Stimulated activated CD8-positive, alpha-beta memory T cell treated with anti-CD3 and anti-CD28 coated beads, Interleukin-7, amount 100 ng/mL, for 4 hours (primary cell): ENCODE measurements at regions not wholly inside any gene's neighbourhood (a gene's known extent, or its start where the extent isn't known, plus 50 kb on each side); places are given as distances from the start of the nearest gene placed in this dataset.
"Not testable (repeated sequence)": the region's sequence is repeated elsewhere in the genome, so short reads cannot be mapped to it uniquely, and the experiment has no call there.

ENCODE experiments used
- DNase-seq, 2 donors: peaks; one replicate each; pipeline ENCODE4 v3.0.0-alpha.2; 2020; ENCODE audit warnings: low read depth in 2 of 2

DNA sequence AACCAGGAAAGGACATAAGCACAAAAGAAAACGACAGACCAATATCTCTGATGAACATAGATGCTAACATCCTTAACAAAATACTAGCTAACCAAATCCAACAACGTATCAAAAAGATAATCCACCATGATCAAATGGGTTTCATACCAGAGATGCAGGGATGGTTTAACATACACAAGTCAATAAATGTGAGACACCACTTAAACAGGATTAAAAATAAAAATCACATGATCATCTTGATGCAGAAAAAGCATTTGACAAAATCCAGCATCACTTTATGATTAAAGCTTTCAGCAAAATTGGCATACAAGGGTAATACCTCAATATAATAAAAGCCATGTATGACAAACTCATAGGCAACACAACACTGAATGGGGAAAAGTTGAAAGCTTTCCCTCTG lies 138.4 kb downstream of the ADCYAP1 start:
- not testable (repeated sequence) for DNase-seq

DNA sequence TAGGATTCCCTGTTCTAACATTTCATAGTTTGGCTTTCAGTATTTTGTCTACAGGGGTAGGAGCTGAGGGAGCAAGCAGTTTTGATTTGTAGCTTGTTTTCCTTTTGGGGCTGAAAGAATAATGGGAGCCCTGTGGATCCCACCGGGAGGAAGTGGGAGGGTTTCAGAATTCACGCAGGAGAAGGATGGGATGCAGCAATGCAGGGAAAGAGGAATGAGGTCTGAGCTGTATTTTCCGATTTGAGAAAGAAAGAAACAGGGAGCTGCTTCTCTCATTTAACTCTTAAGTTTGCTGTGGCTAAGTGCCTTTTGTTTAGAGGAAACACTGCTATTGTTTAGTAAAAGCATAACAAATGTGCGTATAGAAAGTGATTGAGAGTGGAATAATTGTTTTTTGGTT lies 141.0 kb downstream of the ADCYAP1 start:
- DNase-seq = no peak

DNA sequence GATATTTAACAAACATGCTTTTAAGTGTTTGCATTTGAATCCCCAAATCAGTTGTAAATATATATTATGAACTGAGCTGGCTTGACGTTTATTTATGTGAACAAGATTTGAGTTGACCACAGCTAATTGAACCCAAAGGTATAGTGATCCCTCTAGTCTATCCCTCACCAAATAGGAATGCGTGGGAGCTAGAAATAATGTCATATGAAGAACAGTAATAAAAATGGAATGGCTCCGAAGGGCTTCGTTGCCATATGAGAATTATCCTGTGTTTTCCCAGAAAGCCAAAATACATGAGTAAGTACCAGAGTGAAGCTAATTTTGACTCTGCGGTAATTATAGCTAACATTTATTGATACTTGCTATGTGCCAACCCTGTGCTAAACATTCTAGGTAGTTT lies 142.7 kb downstream of the ADCYAP1 start:
- DNase-seq = no peak

DNA sequence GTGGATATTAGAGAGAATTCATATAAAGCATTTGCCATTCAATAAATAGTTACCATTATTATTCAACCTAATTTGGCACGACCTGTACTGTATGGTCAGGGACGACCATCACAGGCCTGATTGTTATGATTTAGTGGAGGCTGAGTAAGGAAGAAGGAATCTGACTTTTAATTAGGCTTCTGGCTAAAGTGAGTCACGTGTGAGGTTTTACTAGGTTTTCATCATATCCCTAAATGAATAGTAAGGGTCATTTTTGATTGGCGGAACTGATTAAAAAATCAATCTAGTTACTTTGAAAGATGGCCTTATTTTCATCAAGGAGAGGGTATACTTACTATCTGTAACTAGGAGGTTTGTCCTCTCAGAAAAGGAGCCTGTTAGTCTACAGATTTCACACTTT lies 143.4 kb downstream of the ADCYAP1 start:
- DNase-seq = no peak

DNA sequence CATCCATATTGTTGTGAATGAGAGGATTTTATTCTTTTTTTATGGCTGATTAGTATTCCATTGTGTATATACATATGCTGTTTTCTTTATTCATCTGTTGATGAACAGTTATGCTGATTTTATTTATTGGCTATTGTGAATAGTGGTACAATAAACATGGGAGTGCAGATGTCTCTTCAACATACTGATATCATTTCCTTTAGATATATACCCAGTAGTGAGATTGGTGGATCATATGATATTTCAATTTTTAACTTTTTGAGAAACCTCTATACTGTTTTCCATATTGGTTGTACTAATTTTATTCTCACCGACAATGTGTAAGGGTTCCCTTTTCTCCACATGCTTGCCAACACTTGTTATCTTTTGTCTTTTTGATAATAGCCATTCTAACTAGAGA lies 144.5 kb downstream of the ADCYAP1 start:
- DNase-seq = no peak

DNA sequence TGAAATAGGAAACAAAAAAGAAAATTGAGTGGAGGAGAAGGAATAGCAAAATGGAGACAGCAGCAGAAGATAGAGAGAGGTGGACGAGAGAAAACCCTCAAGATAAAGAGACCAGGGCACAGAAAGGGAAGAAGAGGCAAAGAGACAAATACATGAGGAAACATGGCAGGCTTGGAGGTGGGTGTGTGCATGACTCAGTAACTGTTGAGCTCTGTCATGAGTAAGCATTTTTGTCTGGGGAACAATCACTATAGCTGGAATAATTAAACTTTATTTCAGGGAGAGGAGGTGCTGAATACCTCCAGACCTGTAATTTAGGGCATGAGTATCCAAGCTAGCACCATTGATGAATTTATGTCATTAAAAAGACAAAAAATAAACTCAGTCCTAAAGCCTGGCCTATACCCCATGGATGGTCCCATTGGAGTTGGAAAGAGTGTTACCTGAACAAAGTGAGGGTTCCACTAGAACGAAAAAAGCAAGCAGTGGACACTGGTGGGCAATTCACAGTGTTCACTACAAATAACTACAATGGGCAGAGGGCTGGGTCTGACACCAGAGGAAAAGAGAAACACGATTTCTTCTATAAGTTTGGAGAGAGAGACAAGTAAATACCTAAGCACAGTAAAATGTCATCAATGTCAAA lies 145.5 kb downstream of the ADCYAP1 start:
- DNase-seq = no peak

DNA sequence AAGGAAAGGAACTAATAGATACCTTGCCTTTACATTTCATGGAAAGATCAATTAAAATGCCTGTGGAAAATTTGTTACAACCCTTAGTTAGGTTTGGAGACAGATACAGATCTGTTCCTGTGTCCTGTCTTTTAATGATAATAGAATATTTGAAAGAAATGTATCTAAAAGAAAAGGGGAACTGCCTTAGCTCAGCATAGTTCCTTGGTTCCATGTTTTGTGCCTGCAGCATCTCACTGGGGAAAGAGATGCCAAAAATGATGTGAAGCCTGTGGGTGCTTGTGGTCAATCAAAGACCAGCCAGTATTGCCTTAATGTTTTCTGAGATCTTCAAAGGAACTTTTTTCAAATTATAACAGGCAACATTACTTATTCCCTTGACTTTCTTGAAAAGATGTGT lies 147.6 kb downstream of the ADCYAP1 start:
- DNase-seq = no peak

DNA sequence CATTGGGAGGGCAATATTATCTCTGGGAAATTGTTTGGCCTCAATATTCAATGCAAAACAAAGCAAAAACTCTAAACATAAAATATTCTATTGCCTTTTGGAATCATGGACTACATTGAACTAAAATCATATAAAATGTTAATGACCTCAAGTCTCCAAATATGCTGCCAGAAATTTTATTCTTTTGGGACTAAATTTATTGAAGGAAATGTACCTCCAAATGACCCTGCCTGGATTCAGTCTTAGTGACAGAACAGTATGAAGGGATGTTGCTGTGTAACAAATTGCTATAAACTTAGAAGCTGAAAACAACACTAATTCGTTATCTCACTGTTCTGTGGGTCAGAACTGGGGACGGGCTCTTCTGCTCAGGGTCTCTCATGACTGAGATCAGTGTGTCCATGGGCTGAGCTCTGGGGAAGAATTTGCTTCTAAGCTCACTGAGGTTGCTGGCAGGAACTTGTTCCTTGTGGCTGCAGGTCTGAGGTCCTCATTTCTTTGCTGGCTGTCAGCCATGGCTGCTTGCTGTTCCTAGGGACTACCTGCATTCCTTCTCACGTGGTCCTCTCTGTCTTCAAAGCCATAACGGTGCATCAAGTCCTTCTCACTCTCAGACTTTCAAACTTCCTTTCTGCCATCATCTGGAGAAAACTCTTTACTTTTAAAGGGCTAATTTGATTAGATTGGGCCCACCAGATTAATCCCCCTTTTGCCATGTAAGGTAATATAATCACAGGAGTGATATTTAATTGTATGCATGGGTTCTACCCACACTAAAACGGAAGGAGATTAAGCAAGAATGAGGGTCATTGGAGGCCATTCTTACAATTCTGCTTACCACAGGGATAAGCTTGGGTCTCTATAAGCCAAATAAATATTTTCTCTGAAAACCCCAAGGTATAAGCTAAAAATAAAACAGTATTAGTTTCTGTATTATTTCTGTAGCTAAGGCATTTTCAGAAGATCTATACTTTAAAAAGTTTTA lies 149.0 kb downstream of the ADCYAP1 start:
- no peak for DNase-seq

DNA sequence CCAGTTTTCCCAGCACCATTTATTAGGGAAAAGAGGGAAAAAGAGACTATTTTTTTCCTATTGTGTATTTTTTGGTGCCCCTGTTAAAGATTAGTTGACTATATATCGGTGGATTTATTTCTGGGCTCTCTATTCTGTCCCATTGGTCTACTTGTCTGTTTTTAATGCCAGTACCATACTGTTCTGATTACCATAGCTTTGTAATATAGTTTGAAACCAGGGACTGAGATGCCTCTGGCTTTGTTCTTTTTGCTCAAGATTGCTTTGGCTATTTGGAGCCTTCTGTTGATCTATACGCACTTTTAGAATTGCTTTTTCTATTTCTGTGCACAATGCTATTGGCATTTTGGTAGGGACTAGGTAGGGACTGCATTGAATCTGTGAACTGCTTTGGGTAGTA lies 151.7 kb downstream of the ADCYAP1 start:
- no peak for DNase-seq

DNA sequence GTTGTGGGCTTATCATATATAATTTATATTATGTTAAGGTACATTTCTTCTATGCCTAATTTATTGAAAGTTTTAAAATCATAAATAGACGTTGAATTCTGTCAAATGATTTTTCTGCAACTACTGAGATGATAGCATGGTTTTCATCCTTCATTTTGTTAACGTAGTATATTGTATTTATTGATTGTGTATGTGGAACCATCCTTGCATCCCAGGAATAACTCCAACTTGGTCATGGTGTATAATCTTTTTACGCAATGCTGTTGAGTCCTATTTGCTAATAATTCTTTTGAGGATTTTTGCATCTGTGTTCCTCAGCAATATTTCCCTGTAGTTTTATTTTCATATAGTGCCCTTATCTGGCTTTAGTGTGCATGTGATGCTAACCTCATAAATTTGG lies 152.7 kb downstream of the ADCYAP1 start:
- no peak for DNase-seq

DNA sequence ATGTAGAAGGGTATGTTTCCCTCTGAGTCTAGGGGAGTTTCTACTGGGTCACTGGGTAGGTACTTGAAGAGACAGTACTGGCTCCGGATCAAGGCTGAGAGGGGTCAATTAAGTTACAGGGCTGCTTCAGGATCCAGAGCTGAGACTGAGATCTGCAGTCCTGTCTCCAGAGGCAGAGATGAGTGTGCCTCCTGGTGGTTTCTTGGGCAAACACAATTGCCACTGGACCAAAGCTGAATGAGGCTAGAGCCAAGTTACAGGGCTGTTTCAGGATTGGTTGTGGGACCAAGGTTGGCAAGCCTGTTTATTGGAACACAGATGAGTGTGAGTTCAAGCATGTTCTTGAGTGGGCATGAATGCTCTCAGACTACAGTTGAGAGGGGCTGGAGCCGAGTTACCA lies 157.9 kb downstream of the ADCYAP1 start:
- DNase-seq = no peak

DNA sequence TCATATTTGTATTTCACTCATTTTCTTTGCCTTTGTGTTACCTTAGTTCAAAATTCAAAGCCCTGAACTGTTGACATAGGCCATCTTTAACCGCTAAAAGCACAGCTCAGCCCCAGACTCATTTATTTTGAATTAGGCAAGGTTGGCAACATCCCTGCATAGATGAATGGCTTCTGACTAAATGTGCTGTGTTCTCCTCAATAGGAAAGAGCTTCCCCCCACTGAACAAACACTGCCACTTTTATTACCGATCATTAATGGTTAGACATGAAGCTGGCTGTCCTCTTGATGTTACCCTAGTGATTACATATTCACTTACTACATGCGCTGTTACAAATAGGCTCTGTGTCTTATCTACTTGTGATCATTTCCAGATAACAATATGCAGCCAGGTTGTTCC lies 170.7 kb downstream of the ADCYAP1 start:
- DNase-seq = no peak

DNA sequence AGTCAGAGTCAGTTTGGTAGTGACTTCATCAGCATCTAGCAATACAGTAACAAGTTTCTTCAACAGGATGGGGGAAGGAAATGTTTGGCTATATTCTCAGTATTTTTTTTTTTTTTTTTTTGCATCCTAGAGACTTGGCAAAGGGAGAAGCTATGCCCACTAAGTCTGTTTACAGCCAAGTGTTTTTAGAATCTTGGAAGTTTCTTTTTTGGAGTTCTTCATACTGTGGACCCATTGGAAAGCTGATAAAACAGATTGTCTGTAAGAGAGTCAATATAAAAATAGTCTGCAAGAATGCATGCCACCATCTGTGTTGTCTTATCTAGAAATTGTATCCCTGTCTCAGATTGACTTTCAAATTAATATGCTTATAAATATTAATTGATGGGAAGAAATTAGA lies 171.2 kb downstream of the ADCYAP1 start:
- DNase-seq = no peak

DNA sequence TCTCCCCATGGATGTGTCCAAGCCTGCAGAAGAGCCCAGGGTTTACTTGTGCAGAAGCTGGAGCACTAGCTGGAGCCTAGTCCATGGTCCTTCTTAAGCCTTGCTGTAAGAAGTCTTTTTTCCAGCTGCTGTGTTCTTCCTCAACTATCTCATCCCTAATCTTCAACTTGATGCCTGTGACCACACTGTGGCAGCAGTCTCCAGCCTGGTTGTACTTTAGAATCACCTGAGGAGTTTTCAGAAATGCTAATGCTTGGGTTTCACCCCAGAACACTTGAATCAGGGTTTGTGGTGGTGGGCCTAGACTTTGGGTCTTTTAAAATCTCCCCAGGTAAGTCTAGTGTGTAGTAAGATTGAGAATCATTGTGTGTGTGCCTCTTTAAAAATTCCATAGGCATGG lies 173.6 kb downstream of the ADCYAP1 start:
- no peak for DNase-seq

DNA sequence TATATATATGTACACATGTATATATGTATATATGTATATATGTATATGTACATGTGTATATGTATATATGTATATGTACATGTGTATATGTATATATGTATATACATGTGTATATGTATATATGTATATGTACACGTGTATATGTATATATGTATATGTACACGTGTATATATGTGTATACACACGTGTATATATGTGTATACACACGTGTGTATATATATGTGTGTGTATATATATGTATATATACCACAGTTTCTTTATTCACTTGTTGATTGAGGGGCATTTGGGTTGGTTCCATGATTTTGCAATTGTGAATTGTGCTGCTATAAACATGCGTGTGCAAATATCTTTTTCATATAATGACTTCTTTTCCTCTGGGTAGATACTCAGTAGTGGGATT lies 179.0 kb downstream of the ADCYAP1 start:
- DNase-seq = not testable (repeated sequence)

DNA sequence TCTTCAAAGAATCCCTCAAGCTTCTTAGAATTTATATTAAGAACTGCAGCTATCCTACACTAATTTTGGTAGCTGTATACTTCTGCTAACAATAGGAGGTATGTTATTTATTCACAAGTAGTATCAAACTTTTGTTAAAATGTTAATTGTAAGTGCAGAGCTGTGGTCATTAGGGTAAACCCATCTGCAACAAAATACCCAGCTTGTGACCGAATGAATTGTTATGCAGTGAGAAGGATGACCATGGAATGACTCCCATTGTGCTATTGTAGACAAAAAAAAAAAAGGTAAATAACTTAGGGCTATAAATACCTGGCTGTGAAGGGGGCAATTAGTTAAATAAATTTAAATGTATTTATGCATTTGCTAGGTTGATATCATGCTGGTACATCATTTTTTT lies 186.1 kb downstream of the ADCYAP1 start:
- DNase-seq = no peak

DNA sequence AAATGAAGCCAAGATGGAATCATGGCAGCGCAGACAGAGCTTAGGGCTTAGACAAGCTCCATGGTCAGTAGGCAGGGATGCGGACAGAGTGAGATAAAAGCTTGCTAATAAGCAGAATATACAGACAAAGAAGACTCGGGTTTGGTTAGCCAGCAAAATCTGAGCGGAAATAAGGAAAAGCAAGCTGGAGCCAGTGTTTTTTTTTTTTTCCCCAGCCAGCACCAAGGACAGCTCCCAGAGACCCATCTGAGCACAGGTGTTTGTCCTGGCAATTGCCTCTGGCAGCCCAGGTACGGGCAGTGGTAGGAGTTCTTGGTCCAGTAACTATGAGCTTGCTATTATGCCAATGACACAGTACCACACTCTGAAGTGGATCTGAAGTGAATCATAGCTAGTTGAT lies 187.6 kb downstream of the ADCYAP1 start:
- DNase-seq = no peak

DNA sequence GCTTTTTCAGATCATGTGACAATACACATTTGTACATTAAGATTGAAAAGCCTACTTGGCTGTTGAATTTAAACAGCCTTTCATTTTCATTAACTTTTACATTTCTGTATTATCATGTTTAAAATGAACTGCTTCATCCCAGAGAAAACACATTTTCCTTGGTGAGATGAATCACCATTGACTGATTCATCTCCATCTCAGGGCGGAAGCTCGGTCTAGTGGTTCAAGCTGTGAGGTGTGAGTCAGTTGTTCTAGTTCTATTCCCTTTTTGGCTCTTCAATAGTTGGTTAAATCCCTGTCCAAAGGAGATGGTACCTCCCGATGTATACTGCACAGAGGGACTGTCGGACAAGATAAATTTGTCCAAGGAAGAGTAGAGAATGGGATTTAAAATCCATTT lies 189.7 kb downstream of the ADCYAP1 start:
- DNase-seq = no peak

DNA sequence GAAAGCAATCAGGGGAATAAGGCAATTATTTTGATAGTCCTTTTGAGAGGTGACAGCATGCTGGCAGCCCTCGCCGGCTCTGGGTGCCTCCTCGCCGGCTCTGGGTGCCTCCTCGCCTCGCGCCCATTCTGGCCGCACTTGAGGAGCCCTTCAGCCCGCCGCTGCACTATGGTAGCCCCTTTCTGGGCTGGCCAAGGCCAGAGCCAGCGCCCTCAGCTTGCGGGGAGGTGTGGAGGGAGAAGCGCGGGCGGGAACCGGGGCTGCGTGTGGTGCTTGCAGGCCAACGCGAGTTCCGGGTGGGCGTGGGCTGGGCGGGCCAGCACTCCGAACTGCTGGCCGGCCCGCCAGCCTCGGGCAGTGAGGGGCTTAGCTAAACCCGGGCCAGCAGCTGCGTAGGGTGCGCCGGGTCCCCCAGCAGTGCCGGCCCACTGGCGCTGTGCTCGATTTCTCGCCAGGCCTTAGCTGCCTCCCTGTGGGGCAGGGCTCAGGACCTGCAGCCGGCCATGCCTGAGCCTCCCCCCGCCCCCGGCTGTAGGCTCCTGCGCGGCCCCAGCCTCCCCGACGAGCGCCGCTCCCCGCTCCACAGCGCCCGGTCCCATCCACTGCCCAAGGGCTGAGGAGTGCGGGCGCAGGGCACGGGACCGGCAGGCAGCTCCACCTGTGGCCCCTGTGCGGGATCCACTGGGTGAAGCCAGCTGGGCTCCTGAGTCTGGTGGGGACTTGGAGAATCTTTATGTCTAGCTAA lies 193.5 kb downstream of the ADCYAP1 start:
- DNase-seq = not testable (repeated sequence)

DNA sequence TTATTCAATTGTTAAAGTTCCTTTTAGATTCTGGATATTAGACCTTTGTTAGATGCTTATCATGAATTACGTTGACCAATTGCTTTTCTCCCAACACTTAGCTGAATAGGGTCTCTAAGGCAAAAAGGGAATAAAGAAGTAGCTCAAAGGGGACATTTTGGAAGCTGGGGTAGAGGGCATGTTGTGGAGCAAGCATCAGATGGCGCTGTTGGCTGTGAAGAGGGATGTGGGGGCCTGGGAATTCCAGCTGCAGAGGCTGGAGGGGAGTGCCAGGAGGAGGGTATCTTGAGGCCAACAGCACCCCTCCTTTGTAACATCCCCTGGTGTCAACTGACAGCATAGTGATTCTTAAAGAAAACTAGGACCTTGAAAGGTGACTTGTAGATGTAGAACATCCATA lies 198.2 kb downstream of the ADCYAP1 start:
- no peak for DNase-seq

DNA sequence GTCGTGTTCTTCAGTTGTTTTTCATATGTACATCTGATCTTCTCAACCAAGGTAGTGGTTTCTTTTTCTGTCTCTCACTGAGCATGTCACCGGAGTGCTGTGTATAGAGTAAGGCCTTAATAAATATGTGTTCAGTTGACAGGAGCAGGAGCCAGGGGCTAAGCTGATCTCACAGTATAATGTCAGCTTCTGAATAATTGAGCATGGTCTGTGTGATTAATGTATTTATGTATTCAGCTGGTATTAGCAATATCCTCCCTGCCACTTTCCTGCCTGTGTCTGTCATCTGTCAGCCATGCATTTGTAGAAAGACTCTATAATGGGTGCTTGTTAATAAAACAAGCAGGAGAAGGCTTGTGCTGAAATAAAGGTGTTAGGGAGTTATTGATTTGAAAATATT lies 198.9 kb downstream of the ADCYAP1 start:
- DNase-seq = no peak

DNA sequence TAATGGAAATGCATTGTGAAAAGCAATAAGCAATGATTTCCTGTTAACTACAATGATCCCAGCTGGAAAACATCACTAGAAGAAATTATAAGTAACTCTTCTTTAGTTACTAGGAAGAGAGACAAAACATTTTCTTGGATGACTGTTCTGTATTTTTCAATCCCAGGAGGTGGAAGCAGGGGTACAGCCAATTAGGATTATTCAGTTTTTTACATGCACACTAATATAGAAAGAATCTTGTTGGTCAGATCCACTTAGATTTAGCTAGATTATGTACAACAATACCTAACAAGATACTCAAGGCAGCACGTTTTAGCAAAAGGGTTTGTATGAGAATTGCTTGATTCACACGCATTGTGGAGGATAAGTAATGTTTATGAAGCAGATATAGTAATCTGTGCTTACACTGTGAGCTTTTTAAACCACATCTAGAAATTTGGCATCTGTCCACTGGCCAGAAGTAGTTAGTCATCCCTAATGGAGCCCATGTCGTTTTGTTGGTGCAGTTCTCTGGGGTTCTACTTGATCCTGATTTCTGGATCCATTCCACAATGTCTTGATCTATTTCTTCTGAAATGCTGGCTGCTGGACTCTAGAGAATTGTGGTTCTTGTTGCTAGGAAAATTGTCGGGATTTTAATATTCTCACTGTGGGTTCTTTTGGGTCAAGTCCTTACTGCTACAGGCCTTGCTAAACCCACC lies 199.7 kb downstream of the ADCYAP1 start:
- DNase-seq = no peak
